ENCODE measurements at regions not wholly inside any gene's neighbourhood (a gene's known extent, or its start where the extent isn't known, plus 50 kb on each side); places are given as distances from the start of the nearest gene placed in this dataset.

- Histone ChIP-seq H3K9ac (ENCODE audit: insufficient read depth in 1 of 2, low read depth in 2 of 2, low read length in 2 of 2) (no peak overlapping the region), H3K9me1 (ENCODE audit: control insufficient read depth, insufficient read depth, low read length) (no peaks in the 10 kb centered on the region), H4K20me1 (replicated peaks; ENCODE audit: control insufficient read depth, insufficient read depth, low read length) (no peaks in the 10 kb centered on the region), H3K79me2 (ENCODE audit: control insufficient read depth, insufficient read depth, low read length) (no peaks in the 10 kb centered on the region), H3K4me3 (no peak overlapping the region), H3K9me3 (replicated peaks; ENCODE audit: control insufficient read depth, insufficient read depth, low read depth, low read length) (no peaks in the 10 kb centered on the region), H3K4me2 (ENCODE audit: insufficient read depth, low read length) (no peak overlapping the region), H3K36me3 (ENCODE audit: control insufficient read depth, insufficient read depth, low read length) (no peaks in the 10 kb centered on the region), H3K4me1 (replicated peaks in 1 of 2; ENCODE audit: control insufficient read depth in 2 of 2, insufficient read depth in 2 of 2, low read length in 2 of 2) (no peaks in the 10 kb centered on the region), H3K27me3 (ENCODE audit: control insufficient read depth in 2 of 2, insufficient read depth in 2 of 2, low read length in 2 of 2) (peaks cover 0 to 26% of the 10 kb centered on the region in 2 experiments; a peak in 2 of 5 replicates), H3K27ac (ENCODE audit: extremely low read depth, low read depth, low read length) (no peak overlapping the region), H2AFZ (ENCODE audit: low read depth, low read length) (no peak overlapping the region)
- ATAC-seq (no peak), DNase-seq (ENCODE audit: extremely low read depth in 1 of 4, low spot score in 3 of 4) (no peak), FAIRE-seq (no peak)
- POLR2A ChIA-PET = no interaction called here
- in situ Hi-C loops (cut with MboI) = no loop called here
- no TSS peak for BruUV-seq (replicated peaks)
- intact Hi-C loops (cut with micrococcal nuclease) = no loop called here
- CTCF ChIA-PET (ENCODE audit: low intra/inter-chr PET ratio) = no interaction called here
- no peak for TF ChIP-seq HNRNPUL1 (IDR thresholded peaks at IDR 0.05; ENCODE audit: low read length)
- no peak for TF ChIP-seq MAFK (IDR thresholded peaks at IDR 0.05; ENCODE audit: low read length)
- no peak for TF ChIP-seq E2F4 (CRISPR knock-in tag; IDR thresholded peaks at IDR 0.05; ENCODE audit: low read depth)
- no peak for TF ChIP-seq TSHZ1 (CRISPR knock-in tag; IDR thresholded peaks at IDR 0.05)
- TF ChIP-seq CTBP1 (IDR thresholded peaks at IDR 0.05; ENCODE audit: borderline replicate concordance) = no peak
- 0% methylated on average over 2 of the region's 2 CpGs for WGBS (ENCODE audit: insufficient coverage, low coverage, missing lambda C conversion rate)
Measured at GRCh38 chr2:239682518-239682917, 281.7 kb upstream of the HDAC4 start.
